ENCODE measurements at regions not wholly inside any gene's neighbourhood (a gene's known extent, or its start where the extent isn't known, plus 50 kb on each side); places are given as distances from the start of the nearest gene placed in this dataset.

GRCh38 chr1:29865051-29865450, 628.7 kb downstream of the PTPRU start:
- TF ChIP-seq ZC3H10 (CRISPR knock-in tag; IDR thresholded peaks at IDR 0.05): no peak
- TF ChIP-seq, protein P1, sequence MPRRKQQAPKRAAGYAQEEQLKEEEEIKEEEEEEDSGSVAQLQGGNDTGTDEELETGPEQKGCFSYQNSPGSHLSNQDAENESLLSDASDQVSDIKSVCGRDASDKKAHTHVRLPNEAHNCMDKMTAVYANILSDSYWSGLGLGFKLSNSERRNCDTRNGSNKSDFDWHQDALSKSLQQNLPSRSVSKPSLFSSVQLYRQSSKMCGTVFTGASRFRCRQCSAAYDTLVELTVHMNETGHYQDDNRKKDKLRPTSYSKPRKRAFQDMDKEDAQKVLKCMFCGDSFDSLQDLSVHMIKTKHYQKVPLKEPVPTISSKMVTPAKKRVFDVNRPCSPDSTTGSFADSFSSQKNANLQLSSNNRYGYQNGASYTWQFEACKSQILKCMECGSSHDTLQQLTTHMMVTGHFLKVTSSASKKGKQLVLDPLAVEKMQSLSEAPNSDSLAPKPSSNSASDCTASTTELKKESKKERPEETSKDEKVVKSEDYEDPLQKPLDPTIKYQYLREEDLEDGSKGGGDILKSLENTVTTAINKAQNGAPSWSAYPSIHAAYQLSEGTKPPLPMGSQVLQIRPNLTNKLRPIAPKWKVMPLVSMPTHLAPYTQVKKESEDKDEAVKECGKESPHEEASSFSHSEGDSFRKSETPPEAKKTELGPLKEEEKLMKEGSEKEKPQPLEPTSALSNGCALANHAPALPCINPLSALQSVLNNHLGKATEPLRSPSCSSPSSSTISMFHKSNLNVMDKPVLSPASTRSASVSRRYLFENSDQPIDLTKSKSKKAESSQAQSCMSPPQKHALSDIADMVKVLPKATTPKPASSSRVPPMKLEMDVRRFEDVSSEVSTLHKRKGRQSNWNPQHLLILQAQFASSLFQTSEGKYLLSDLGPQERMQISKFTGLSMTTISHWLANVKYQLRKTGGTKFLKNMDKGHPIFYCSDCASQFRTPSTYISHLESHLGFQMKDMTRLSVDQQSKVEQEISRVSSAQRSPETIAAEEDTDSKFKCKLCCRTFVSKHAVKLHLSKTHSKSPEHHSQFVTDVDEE (CRISPR knock-in tag; IDR thresholded peaks at IDR 0.05): no peak
- TF ChIP-seq, protein P2, sequence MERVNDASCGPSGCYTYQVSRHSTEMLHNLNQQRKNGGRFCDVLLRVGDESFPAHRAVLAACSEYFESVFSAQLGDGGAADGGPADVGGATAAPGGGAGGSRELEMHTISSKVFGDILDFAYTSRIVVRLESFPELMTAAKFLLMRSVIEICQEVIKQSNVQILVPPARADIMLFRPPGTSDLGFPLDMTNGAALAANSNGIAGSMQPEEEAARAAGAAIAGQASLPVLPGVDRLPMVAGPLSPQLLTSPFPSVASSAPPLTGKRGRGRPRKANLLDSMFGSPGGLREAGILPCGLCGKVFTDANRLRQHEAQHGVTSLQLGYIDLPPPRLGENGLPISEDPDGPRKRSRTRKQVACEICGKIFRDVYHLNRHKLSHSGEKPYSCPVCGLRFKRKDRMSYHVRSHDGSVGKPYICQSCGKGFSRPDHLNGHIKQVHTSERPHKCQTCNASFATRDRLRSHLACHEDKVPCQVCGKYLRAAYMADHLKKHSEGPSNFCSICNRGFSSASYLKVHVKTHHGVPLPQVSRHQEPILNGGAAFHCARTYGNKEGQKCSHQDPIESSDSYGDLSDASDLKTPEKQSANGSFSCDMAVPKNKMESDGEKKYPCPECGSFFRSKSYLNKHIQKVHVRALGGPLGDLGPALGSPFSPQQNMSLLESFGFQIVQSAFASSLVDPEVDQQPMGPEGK (CRISPR knock-in tag; IDR thresholded peaks at IDR 0.05; ENCODE audit: borderline replicate concordance): no peak
- no peak for TF ChIP-seq ZNF8 (CRISPR knock-in tag; IDR thresholded peaks at IDR 0.05)
- TF ChIP-seq ZFP3 (CRISPR knock-in tag; IDR thresholded peaks at IDR 0.05): no peak
